DMS79 treated with DMSO at 0.1 percent for 48 hours (cell line): ENCODE measurements at regions not wholly inside any gene's neighbourhood (a gene's known extent, or its start where the extent isn't known, plus 50 kb on each side); places are given as distances from the start of the nearest gene placed in this dataset.

Source experiments
- DNase-seq: peaks from one replicate; lab custom pipeline; 2025; lab: John Stamatoyannopoulos, UW

DNA sequence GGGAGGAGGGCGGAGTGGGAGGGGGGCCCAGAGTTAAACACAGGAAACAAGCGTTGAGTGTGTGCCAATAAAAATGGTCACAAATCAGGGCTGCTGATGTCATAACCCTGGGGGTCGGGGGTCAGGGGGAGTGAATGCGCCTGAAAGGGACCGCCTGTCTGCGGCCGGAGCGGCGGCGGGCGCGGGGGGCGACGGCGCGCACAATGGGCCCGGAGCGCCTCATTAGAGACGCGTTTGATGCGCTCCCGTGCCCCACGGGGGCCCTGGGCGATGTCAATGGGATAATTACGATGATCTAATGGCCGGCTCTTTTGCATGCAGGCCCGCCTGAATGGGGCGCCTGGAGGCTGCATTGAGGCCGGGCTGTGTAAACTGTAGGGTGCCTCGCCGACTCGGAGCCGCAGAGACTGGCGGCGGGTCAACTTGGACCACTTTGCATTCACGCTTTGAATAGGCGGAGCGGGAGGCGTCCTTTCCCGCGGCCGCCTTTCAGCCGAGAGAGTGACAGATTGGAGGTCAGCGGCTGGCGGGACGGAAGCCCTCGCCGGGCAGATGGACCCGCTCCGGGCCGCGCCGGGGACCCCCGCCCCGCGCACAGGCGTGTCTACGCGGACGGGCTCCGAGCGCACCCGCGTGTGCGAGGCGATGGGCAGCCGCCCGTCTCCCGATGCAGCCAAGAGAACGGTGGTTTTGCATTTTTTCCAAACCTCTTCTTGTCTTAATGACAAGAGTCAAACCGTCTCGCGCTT is 296.1 kb downstream of the TFAP2C start:
- peak; percentile 52 for DNase-seq

GRCh38 chr20:56925831-56926170 is 296.7 kb downstream of the TFAP2C start:
- peak; percentile 52 for DNase-seq

DNA sequence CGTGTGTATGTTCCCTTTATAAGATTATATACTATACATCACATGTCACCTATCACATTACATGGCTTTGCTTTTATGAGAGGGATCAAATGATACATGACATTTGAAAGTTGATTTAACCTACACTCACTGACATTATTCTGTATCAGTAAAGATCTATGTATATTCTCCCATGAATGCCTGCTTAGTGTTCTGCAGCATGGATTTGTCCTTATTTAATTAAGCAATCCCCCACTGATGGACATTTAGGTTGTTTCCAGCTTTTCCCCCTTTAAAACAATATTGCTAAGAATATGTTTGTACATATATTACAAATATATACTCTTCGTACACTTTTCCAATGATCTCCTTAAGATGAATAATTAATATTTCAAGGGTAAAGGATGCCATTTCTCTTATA is 297.4 kb downstream of the TFAP2C start:
- no peak for DNase-seq

DNA sequence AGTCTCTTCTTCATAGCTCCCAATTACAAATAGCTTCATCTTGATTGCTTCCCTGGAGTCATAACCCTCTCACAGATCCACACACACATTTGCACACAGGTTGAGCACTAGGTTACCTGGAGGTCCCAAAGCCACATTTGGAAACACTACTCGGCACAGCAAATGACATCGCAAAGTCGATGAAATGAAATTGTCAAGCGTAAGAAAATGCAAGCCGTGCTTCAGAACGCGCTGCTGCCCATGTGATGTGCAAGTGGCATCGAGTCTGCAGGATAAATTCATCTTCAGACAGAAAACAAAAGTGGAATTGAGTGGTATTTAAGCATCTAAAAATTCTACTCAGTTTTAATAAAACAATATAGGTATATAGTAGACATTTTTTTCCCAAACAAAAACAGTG is 298.0 kb downstream of the TFAP2C start:
- DNase-seq, result no peak

DNA sequence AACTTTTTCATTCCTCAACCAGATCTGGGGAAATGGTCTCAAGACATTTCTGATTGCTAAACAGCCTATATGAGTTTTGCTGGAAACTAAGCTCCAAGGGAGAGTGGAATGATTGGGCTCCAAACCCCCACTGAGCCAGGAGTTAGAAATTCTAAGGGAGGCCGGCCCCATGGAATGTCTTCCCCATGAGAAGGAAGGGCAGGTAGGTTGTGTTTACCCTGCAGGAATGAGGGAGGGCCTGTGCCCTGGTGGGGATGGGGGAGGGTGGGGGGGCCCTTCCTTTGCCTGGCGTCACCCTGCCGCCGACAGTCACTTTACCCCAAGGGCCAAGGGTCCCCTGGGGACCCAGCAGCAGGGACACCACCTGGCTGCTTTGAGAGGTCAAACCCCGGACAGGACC is 298.9 kb downstream of the TFAP2C start:
- DNase-seq, result no peak

DNA sequence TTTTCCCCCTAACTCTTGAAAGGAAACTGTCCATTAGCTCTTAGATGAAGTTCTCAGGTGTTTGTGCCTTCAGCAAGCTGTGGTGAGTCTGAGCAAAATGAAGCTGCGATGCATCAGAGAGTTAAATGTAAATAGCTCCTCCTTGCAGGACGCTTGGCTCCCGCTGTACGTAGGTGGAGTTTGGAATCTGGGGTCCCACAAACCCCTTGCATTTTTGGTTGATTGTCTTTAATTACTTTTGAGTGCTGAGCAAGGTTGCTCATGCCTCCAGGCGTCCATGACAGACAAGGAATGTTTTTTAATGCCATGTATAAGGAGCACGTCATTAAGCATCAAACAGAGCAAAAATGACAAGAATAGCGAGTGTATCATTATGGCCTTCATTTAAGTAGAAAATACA is 300.5 kb downstream of the TFAP2C start:
- DNase-seq, result no peak

GRCh38 chr20:56930876-56931275 is 301.8 kb downstream of the TFAP2C start:
- no peak for DNase-seq

GRCh38 chr20:56932575-56933330 is 303.6 kb downstream of the TFAP2C start:
- DNase-seq, result no peak

DNA sequence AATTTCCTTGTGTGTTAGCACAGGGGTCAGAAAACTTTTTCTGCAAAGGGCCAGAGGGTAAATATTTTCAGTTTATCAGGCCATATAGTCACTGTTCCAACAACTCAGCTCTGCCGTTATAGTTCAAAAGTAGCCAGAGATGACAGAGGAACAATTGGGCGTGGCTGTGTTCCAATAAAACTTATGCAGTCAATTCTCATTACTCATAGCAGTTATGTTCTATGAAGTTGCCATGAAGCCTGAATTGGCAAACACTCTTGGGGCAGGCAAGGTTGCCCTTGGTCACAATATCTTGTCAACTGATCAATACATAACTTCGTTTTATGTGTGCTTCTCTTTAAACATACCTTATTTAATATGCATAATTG is 304.2 kb downstream of the TFAP2C start:
- no peak for DNase-seq

- DNase-seq, result no peak
These were observed 305.8 kb downstream of the TFAP2C start for GRCh38 chr20:56934888-56935287.

GRCh38 chr20:56940466-56940865 is 311.4 kb downstream of the TFAP2C start:
- no peak for DNase-seq

- DNase-seq, result no peak
These were observed 312.1 kb downstream of the TFAP2C start for GRCh38 chr20:56941101-56941686.

- DNase-seq, result no peak
These were observed 315.1 kb downstream of the TFAP2C start for GRCh38 chr20:56943946-56944945.

- DNase-seq, result no peak
These were observed 316.0 kb downstream of the TFAP2C start for GRCh38 chr20:56945057-56945456.

DNA sequence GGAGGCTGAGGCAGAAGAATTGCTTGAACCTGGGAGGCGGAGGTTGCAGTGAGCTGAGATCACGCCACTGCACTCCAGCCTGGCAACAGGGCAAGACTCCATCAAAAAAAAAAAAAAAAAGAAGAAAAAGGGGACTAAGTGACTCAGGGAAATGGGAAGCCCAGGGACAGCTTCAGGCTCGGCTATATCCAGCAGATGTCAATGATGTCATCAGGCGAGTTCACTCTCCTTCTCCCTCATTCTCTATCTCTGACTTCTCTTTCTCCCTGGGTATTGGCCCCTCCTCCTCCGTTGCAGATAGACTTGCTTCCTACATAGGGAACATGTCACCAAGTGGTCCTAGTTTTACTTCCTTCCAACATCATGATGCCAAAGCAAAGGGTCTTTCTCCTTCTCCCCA is 316.8 kb downstream of the TFAP2C start:
- DNase-seq, result no peak

GRCh38 chr20:56949318-56949717 is 317.1 kb downstream of the BMP7 start:
- no peak for DNase-seq

GRCh38 chr20:56952258-56953047 is 314.0 kb downstream of the BMP7 start:
- no peak for DNase-seq

- DNase-seq, result no peak
These were observed 313.3 kb downstream of the BMP7 start for GRCh38 chr20:56953048-56953586.

GRCh38 chr20:56954797-56955196 is 311.6 kb downstream of the BMP7 start:
- DNase-seq, result no peak

DNA sequence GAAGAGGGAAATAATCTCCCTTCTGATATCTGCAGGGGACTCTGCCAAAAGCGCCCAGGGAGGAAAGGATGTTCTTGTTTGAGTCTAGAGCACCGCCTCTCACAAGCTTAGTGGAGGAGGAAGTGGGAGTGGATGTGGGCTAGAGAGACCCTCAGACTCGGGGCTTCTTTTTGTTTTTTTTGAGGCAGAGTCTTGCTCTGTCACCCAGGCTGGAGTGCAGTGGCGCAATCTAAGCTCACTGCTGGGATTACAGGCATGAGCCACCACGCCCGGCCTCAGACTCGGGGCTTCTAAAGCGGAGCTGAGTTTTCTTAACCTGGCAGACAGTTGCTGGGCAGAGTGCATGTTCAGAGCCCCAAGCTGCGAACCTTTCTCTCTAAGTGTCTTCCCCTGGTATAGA is 310.8 kb downstream of the BMP7 start:
- no peak for DNase-seq

GRCh38 chr20:56956534-56956933 is 309.9 kb downstream of the BMP7 start:
- no peak for DNase-seq
